IMR-90 (cell line): ENCODE measurements at regions not wholly inside any gene's neighbourhood (a gene's known extent, or its start where the extent isn't known, plus 50 kb on each side); places are given as distances from the start of the nearest gene placed in this dataset.

Experiments
- ATAC-seq: fragments of 200-7000 bp; cut with Tn5 transposase; 2 replicates; pipeline ENCODE4 v1.9.1; 2020; ENCODE audit warnings: low read depth, mild to moderate bottlenecking, moderate library complexity
- BruUV-seq: library from RNA; stranded (reverse); fragments of 400-500 nt; replicated peaks from 2 replicates; lab custom pipeline; 2021; lab: Mats Ljungman, UMichigan
- CTCF ChIA-PET: fragments of 300-600 bp; formaldehyde crosslinking; extraction: SDS; loops from one replicate; lab custom pipeline; 2021; ENCODE audit warnings: antibody characterized with exemption; lab: Yijun Ruan, JAX
- POLR2A ChIA-PET: fragments of 300-600 bp; sonication (Branson Sonifier 250); formaldehyde crosslinking; loops from one replicate; lab custom pipeline; 2022; ENCODE audit warnings: antibody characterized with exemption; ENCODE audit not compliant: unreplicated experiment; lab: Charles Lee
- DNase-seq: peaks from one replicate; pipeline ENCODE4 v3.0.0; 2013
- H2AFZ ChIP-seq: replicated peaks from 2 replicates; pipeline ENCODE3; 2013; ENCODE audit warnings: low read length, mild to moderate bottlenecking; ENCODE audit not compliant: poor library complexity
- H2AK5ac ChIP-seq: 2 replicates; pipeline ENCODE4 v1.6.1; 2013; ENCODE audit warnings: low read depth, low read length, inconsistent platforms
- H2AK9ac ChIP-seq: replicated peaks from 2 replicates; pipeline ENCODE3; 2013; ENCODE audit warnings: mild to moderate bottlenecking, low read depth, low read length, moderate library complexity; ENCODE audit not compliant: poor library complexity
- H2BK120ac ChIP-seq: 2 replicates; pipeline ENCODE4 v1.6.1; 2013; ENCODE audit warnings: low read depth, low read length, inconsistent platforms
- H2BK15ac ChIP-seq: 3 replicates; pipeline ENCODE4 v1.6.1; 2013; ENCODE audit warnings: low read depth, low read length, inconsistent platforms
- H2BK20ac ChIP-seq: 2 replicates; pipeline ENCODE4 v1.6.1; 2013; ENCODE audit warnings: low read depth, mild to moderate bottlenecking, inconsistent platforms, low read length, moderate library complexity
- H2BK5ac ChIP-seq: 2 replicates; pipeline ENCODE4 v1.6.1; 2013; ENCODE audit warnings: mild to moderate bottlenecking, low read depth, low read length, inconsistent platforms; ENCODE audit not compliant: poor library complexity, severe bottlenecking
- H3K14ac ChIP-seq: replicated peaks from 2 replicates; pipeline ENCODE4 v1.6.1; 2013; ENCODE audit warnings: low read depth, low read length, inconsistent platforms
- H3K18ac ChIP-seq: 2 replicates; pipeline ENCODE4 v1.6.1; 2013; ENCODE audit warnings: low read depth, low read length, control low read depth
- H3K23ac ChIP-seq: 2 replicates; pipeline ENCODE4 v1.6.1; 2013; ENCODE audit warnings: low read depth, low read length, inconsistent platforms
- H3K27ac ChIP-seq: 2 replicates; pipeline ENCODE4 v1.5.1; 2013; ENCODE audit warnings: mild to moderate bottlenecking, control low read depth, low read length; ENCODE audit not compliant: insufficient read depth
- H3K27me3 ChIP-seq: 2 replicates; pipeline ENCODE4 v1.6.1; 2013; ENCODE audit warnings: low read length; ENCODE audit not compliant: control insufficient read depth, insufficient read depth
- H3K36me3 ChIP-seq: 2 replicates; pipeline ENCODE4 v1.6.1; 2013; ENCODE audit warnings: low read length, mixed read lengths; ENCODE audit not compliant: control insufficient read depth, insufficient read depth
- H3K4ac ChIP-seq: 2 replicates; pipeline ENCODE4 v1.6.1; 2013; ENCODE audit warnings: low read depth, low read length, inconsistent platforms
- H3K4me1 ChIP-seq: 2 replicates; pipeline ENCODE4 v1.6.1; 2013; ENCODE audit warnings: low read length, mixed read lengths; ENCODE audit not compliant: control insufficient read depth, insufficient read depth
- H3K4me2 ChIP-seq: 2 replicates; pipeline ENCODE4 v1.6.1; 2013; ENCODE audit warnings: low read depth, mild to moderate bottlenecking, control low read depth, low read length, moderate library complexity
- H3K4me3 ChIP-seq: 2 replicates; pipeline ENCODE4 v1.5.1; 2013; ENCODE audit warnings: low read depth, mild to moderate bottlenecking, control low read depth, low read length, moderate library complexity; ENCODE audit not compliant: insufficient read depth
- H3K56ac ChIP-seq: 2 replicates; pipeline ENCODE4 v1.6.1; 2013; ENCODE audit warnings: low read length, inconsistent platforms; ENCODE audit not compliant: insufficient read depth; ENCODE audit errors: extremely low read depth
- H3K79me1 ChIP-seq, 2 experiments: 2 replicates each; pipeline ENCODE4 v1.6.1; 2013; ENCODE audit warnings: low read length in 2 of 2, inconsistent platforms in 1 of 2, low read depth in 1 of 2
- H3K9ac ChIP-seq: 2 replicates; pipeline ENCODE4 v1.6.1; 2013; ENCODE audit warnings: low read depth, low read length, control low read depth
- H3K9me1 ChIP-seq: 2 replicates; pipeline ENCODE4 v1.6.1; 2013; ENCODE audit warnings: low read length, inconsistent platforms; ENCODE audit not compliant: insufficient read depth
- H3K9me3 ChIP-seq: 2 replicates; pipeline ENCODE4 v1.6.1; 2013; ENCODE audit warnings: low read length; ENCODE audit not compliant: control insufficient read depth, insufficient read depth
- H4K20me1 ChIP-seq: 2 replicates; pipeline ENCODE4 v1.6.1; 2013; ENCODE audit warnings: low read length, inconsistent platforms; ENCODE audit not compliant: insufficient read depth
- H4K5ac ChIP-seq: 2 replicates; pipeline ENCODE4 v1.6.1; 2013; ENCODE audit warnings: mild to moderate bottlenecking, low read depth, low read length, control low read depth
- H4K8ac ChIP-seq, 2 experiments: 2 replicates each; pipeline ENCODE4 v1.6.1; 2013; ENCODE audit warnings: low read depth in 2 of 2, low read length in 2 of 2, control low read depth in 1 of 2, inconsistent platforms in 1 of 2
- H4K91ac ChIP-seq: 2 replicates; pipeline ENCODE4 v1.6.1; 2013; ENCODE audit warnings: low read depth, low read length, inconsistent platforms; ENCODE audit not compliant: insufficient read depth
- BHLHE40 ChIP-seq: fragments of 150-350 bp; IDR thresholded peaks from 2 replicates; pipeline ENCODE4 v1.6.1; 2016; ENCODE audit warnings: mild to moderate bottlenecking, low read depth, low read length
- CEBPB ChIP-seq: IDR thresholded peaks from 2 replicates; pipeline ENCODE4 v1.6.1; 2012; ENCODE audit warnings: low read depth, low read length, improper control_type of control experiment
- CHD1 ChIP-seq: IDR thresholded peaks from 2 replicates; pipeline ENCODE4 v1.6.1; 2012; ENCODE audit warnings: low read depth, low read length, improper control_type of control experiment
- CTCF ChIP-seq: conservative IDR thresholded peaks from 2 replicates; pipeline ENCODE4 v1.5.1; 2012; ENCODE audit warnings: mild to moderate bottlenecking, low read depth, low read length, improper control_type of control experiment
- ELK1 ChIP-seq: fragments of 150-350 bp; IDR thresholded peaks from 2 replicates; pipeline ENCODE4 v1.6.1; 2016; ENCODE audit warnings: low read depth, mild to moderate bottlenecking, low read length, moderate library complexity, borderline replicate concordance
- FOS ChIP-seq: fragments of 150-350 bp; IDR thresholded peaks from 2 replicates; pipeline ENCODE4 v1.6.1; 2016; ENCODE audit warnings: low read depth, low read length
- MAFK ChIP-seq: IDR thresholded peaks from 2 replicates; pipeline ENCODE4 v1.6.1; 2012; ENCODE audit warnings: low read depth, low read length, improper control_type of control experiment
- MAZ ChIP-seq: IDR thresholded peaks from 2 replicates; pipeline ENCODE4 v1.6.1; 2012; ENCODE audit warnings: low read depth, mild to moderate bottlenecking, low read length, improper control_type of control experiment, moderate library complexity, borderline replicate concordance
- MXI1 ChIP-seq: IDR thresholded peaks from 2 replicates; pipeline ENCODE4 v1.6.1; 2012; ENCODE audit warnings: low read depth, mild to moderate bottlenecking, low read length, moderate library complexity, borderline replicate concordance
- NFE2L2 ChIP-seq: fragments of 150-350 bp; IDR thresholded peaks from 2 replicates; pipeline ENCODE4 v1.6.1; 2016; ENCODE audit warnings: low read depth, mild to moderate bottlenecking, low read length
- POLR2A ChIP-seq: IDR thresholded peaks from 2 replicates; pipeline ENCODE4 v1.6.1; 2012; ENCODE audit warnings: mild to moderate bottlenecking, low read depth, low read length
- RAD21 ChIP-seq: IDR thresholded peaks from 2 replicates; pipeline ENCODE4 v1.6.1; 2012; ENCODE audit warnings: low read length, improper control_type of control experiment
- RCOR1 ChIP-seq: IDR thresholded peaks from 2 replicates; pipeline ENCODE4 v1.6.1; 2012; ENCODE audit warnings: mild to moderate bottlenecking, low read length, improper control_type of control experiment; ENCODE audit not compliant: insufficient replicate concordance
- RFX5 ChIP-seq: IDR thresholded peaks from 2 replicates; pipeline ENCODE4 v1.8.0; 2012; ENCODE audit warnings: low read depth, mild to moderate bottlenecking, low read length, moderate library complexity
- SMC3 ChIP-seq: fragments of 150-350 bp; IDR thresholded peaks from 2 replicates; pipeline ENCODE4 v1.6.1; 2016; ENCODE audit warnings: low read depth, mild to moderate bottlenecking, antibody characterized with exemption, low read length, moderate library complexity
- USF2 ChIP-seq: fragments of 150-350 bp; IDR thresholded peaks from 2 replicates; pipeline ENCODE4 v1.6.1; 2017; ENCODE audit warnings: mild to moderate bottlenecking, antibody characterized with exemption, low read length, low read depth
- WGBS, 2 experiments: methylation state at CpG; one replicate each; pipeline versions ENCODE4 v1.1.5 to v1.1.7; 2013; ENCODE audit warnings: missing lambda C conversion rate in 2 of 2; ENCODE audit not compliant: insufficient read length in 1 of 2; ENCODE audit errors: extremely low coverage in 2 of 2; 5-methylcytosine and 5-hydroxymethylcytosine counted together
- dilution Hi-C: fragments of 300-500 bp; cut with HindIII; formaldehyde crosslinking; loops from one replicate; pipeline ENCODE4 v1.14.3; 2018; ENCODE audit warnings: low sequenced_read_pairs; ENCODE audit not compliant: unreplicated experiment
- in situ Hi-C: fragments of 300-500 bp; cut with MboI; formaldehyde crosslinking; loops from 3 replicates; pipeline ENCODE4 v1.14.3; 2019; ENCODE audit warnings: low sequenced_read_pairs, inconsistent platforms, mixed read lengths
- intact Hi-C: fragments of 100-400 bp; cut with micrococcal nuclease; formaldehyde crosslinking; loops from 2 replicates; pipeline ENCODE4 v1.10.0; 2022

- Histone ChIP-seq H3K9me3 (peaks cover 10% of the 10 kb centered on the region), H3K23ac (no peak overlapping the region), H3K27me3 (no peaks in the 10 kb centered on the region), H4K91ac (no peak overlapping the region), H4K5ac (no peak overlapping the region), H3K9ac (no peak overlapping the region), H2AK5ac (no peak overlapping the region), H3K14ac (no peak overlapping the region), H3K4me2 (no peak overlapping the region), H4K8ac (no peak overlapping the region), H2BK15ac (no peak overlapping the region), H2AK9ac (no peak overlapping the region), H3K27ac (no peak overlapping the region), H2AFZ (no peak overlapping the region), H3K36me3 (no peaks in the 10 kb centered on the region), H2BK5ac (no peak overlapping the region), H4K20me1 (no peaks in the 10 kb centered on the region), H3K9me1 (no peaks in the 10 kb centered on the region), H2BK120ac (no peak overlapping the region), H3K4me1 (no peaks in the 10 kb centered on the region), H3K4ac (no peak overlapping the region), H3K79me1 (no peaks in the 10 kb centered on the region), H2BK20ac (no peak overlapping the region), H3K4me3 (no peak overlapping the region), H3K56ac (no peak overlapping the region), H3K18ac (no peak overlapping the region)
- in situ Hi-C loops, result no loop called here
- POLR2A ChIA-PET, result no interaction called here
- TF ChIP-seq MXI1 (no peak), FOS (no peak), SMC3 (no peak), BHLHE40 (no peak), USF2 (no peak), CTCF (no peak), MAFK (no peak), NFE2L2 (no peak), POLR2A (no peak), MAZ (no peak), CEBPB (no peak), RFX5 (no peak), RAD21 (no peak), CHD1 (no peak), RCOR1 (no peak), ELK1 (no peak)
- intact Hi-C loops, result no loop called here
- no peak for DNase-seq
- BruUV-seq, result no TSS peak
- no CpG with 5 or more reads among the region's 3 CpGs for WGBS, 2 experiments
- ATAC-seq, result no peak
- dilution Hi-C loops, result no loop called here
- CTCF ChIA-PET, result no interaction called here
Observed at GRCh38 chr3:181081930-181082329, 92.4 kb upstream of the DNAJC19 start.
